OCI-LY3 (cell line): ENCODE measurements at regions not wholly inside any gene's neighbourhood (a gene's known extent, or its start where the extent isn't known, plus 50 kb on each side); places are given as distances from the start of the nearest gene placed in this dataset.

Experiments used
- EZH2phosphoT487 ChIP-seq: fragments of 200-600 bp; shearing (Covaris generic); IDR thresholded peaks from 2 replicates; pipeline ENCODE4 v1.6.1; 2018; ENCODE audit warnings: antibody characterized with exemption, mixed run types, low read depth
- TF ChIP-seq, protein P1 (sequence below): fragments of 200-600, 300-600 bp; sonication (generic); IDR thresholded peaks from 2 replicates; pipeline ENCODE4 v1.5.1; 2014; ENCODE audit warnings: antibody characterized with exemption, low read length, low read depth

GRCh38 chr7:27367179-27367932 lies 124.8 kb downstream of the EVX1 start:
- TF ChIP-seq, protein P1, sequence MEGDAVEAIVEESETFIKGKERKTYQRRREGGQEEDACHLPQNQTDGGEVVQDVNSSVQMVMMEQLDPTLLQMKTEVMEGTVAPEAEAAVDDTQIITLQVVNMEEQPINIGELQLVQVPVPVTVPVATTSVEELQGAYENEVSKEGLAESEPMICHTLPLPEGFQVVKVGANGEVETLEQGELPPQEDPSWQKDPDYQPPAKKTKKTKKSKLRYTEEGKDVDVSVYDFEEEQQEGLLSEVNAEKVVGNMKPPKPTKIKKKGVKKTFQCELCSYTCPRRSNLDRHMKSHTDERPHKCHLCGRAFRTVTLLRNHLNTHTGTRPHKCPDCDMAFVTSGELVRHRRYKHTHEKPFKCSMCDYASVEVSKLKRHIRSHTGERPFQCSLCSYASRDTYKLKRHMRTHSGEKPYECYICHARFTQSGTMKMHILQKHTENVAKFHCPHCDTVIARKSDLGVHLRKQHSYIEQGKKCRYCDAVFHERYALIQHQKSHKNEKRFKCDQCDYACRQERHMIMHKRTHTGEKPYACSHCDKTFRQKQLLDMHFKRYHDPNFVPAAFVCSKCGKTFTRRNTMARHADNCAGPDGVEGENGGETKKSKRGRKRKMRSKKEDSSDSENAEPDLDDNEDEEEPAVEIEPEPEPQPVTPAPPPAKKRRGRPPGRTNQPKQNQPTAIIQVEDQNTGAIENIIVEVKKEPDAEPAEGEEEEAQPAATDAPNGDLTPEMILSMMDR: no peak
- TF ChIP-seq EZH2phosphoT487: no peak
